HG03103 (cell line): ENCODE measurements at regions not wholly inside any gene's neighbourhood (a gene's known extent, or its start where the extent isn't known, plus 50 kb on each side); places are given as distances from the start of the nearest gene placed in this dataset.
"Not testable (repeated sequence)": the region's sequence is repeated elsewhere in the genome, so short reads cannot be mapped to it uniquely, and the experiment has no call there.

Experiments used
- ATAC-seq: cut with Tn5 transposase; IDR thresholded peaks from one replicate; pipeline ENCODE4 v1.9.1; 2021; ENCODE audit warnings: low read depth; ENCODE audit not compliant: unreplicated experiment

DNA sequence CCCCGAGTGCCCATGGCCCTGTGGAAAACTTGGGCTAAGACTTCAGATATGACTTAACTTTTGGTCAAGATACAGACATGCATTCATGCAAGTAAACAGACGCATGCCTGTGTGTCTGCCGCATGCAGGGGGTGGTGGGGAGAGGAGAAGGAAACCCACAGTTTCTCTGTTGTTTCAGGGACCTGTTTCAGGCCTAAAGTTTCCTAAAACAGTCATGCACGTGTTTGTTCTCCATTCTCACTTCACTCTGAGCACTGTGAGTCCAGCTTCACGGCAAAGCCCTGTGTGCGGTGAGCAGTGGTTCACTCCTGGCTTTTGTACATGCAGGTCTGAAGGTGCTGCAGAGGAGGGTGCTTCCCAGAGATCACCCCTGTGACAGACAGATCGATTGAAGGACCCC is 158.7 kb downstream of the FOXL1 start:
- no peak for ATAC-seq

DNA sequence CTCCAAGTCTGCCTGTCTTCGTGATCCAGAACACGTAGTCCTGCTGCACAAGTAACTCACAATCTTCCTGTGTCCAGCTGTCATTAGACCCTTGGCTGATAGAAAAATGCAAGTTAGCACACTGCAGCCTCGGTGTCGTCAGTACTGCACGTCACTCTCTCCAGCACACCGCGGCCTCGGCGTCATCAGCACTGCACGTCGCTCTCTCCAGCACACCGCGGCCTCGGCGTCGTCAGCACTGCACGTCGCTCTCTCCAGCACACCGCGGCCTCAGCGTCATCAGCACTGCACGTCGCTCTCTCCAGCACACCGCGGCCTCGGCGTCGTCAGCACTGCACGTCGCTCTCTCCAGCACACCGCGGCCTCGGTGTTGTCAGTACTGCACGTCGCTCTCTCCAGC is 160.0 kb downstream of the FOXL1 start:
- not testable (repeated sequence) for ATAC-seq

DNA sequence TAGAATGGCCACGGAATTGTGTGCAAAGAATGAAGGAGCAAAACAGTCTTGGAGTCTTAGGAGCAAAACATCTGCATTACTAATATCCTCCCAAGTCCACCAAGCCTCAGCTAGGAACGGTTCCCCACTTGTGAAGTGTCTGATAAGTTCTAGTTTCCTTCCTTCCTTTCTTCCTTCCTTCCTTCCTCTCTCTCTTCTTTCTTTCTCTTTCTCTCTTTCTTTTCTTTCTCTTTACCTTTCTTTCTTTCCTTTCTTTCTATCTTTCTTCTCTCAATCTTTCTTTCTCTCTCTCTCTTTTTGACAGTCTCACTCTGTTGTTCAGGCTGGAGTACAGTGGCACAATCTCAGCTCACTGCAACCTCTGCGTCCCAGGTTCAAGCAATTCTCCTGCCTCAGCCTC is 160.8 kb downstream of the FOXL1 start:
- ATAC-seq = no peak

DNA sequence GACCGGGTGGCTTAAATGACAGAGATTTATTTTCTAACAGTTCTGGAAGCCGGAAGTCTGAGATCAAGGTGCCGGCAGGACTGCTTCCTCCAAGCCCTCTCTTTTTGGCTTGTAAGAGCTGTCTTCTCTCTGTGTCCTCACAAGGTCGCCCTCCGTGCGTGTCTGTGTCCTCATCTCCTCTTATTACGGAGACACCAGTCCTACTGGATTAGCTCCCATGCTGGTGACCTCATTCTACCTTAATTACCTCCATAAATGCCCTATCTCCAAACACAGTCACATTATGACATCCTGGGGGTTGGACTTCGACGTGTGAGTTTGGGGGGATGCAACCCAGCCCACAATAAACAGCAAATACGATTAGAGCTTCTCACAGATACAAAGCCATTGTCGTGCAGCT is 161.5 kb downstream of the FOXL1 start:
- no peak for ATAC-seq

DNA sequence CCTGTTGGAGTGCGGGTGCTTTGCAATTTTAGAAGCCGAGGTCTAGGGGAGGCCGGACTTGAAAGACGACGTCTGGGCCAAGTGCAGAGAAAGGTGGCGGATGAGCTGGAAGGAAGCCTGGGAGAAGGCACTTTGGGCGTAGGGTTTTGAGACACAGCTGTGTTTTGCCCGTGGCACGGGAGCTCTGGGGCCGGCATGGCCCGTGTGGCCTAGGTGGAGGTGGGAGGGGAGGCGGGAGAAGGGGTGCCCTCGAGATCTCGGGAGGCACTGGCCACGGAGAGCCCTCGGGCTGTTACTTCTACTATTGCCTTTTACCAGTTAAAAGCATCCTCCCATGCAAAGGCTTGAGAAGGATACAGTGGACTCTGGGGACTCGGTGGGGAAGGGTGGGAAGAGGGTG is 161.9 kb downstream of the FOXL1 start:
- ATAC-seq = no peak

DNA sequence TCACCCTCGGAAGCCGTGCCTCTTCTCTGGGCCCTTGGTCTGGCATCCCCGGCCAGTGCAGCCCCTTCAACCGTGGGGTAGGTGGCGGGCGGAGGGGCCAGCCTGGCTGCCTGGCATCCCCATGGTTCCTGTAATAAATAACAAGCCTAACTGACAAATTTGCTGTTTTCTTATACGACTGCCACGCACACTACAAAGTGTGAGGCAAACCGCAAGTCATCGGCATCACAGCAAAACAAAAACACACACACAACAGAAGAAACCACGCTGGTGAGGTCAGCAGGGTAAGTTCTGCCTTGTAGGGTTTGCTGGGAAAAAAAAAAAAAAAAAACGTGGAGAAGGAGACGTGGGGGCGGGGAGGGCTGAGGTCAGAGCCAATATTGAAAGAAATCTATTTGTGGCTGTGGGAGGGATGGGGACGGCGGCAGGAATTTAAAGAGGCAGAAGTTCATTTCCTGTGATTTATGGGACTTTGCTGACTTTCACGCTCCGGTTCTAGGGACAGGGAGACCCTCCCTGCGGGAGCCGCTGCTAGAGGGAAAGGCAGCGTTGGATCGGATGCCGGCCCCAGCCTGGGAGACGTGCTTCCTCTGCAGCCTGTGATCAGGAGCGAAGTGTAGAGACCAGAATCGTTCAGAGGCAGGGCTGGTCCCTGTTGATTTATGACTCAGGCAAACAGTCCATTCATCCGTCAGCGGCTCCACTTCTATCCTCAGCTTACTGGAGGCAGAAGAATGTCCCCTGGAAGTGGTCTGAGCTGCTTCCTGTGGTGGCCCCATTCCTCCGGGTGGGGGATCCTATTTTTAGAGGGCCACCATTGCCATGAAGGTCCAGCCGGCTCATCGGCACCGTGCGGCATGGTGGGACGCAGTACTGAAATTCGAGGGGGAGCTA is 162.8 kb downstream of the FOXL1 start:
- ATAC-seq = no peak

DNA sequence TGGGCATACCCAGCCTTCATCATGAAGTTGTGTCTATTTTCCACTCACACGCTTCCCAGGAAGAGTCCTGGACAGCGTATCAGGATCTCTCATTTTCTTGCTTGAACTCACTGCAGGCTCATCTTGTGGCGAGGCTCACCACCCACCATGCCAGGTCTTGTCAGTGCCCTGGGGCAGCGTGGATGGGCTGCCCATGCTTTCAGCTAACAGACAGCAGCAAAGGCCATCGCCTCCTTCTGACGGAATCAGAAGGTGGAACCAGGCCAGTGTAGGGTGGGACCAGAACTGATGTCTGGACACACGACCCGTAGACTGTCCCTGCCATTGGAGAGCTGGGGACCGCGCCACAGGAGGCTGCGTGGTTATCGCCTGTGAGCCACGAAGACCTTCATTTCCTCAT is 169.4 kb downstream of the FOXL1 start:
- no peak for ATAC-seq

DNA sequence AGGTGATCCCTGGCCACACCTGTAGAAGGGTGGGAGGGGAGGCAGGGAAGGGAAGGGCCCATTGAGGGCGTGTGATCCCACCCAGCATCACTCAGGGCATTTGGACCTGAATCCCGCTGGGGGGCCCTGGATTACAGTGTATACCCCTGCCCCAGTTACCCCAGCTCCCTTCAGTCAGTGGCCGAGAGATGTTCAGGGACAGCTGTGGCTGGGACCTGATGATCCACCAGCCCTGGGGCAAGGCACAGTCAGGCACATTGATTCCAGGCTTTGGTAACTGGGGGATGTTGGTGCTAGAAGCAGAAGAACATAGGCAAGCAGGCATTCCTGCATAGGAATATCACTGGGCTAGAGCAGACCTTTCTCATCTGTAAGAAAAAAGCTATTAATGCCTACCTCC is 170.3 kb downstream of the FOXL1 start:
- ATAC-seq = no peak

DNA sequence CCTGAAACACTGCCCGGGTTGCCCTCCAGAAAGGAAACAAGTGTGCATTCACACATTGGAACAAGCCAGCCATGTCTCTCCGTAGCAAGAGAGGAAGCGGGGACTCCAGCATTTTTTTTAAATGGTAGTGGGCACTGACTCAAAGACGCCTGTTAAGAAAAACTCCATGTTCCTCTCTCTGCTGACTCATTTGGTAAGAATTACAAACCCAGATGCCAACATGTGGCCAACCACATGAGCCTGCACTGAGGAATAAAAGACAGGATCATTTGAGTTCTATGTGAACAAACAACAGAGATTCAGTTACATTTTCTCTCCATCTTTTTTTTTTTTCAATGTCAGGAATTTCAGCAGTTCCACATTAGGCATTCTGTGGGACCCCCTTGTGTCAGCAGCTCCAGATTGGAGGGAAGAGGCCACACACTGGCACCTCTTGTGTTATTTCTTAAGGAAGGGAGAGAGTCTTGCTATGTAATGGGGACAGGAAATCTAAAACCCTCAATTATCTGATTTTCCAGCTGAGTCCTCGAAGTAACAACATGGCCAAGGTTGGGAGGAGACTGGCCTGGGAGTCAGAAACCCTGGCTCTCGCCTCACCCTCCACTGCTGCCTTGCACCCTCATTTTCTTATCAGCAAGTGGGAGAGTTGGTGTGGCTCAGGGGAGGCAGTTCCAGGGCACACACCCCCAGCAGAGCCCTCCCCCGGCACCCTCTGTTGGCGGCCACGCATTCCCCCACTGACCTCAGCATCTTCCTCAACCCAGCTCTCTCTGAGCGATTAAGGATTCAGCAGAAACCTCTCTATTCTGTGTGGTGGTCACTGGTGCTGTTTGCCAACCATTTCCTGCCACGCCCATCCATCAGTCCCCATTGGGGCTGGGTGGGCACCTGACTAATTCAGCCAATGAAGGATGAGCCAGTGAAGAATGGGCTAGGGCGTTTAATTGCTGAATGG is 173.0 kb downstream of the FOXL1 start:
- no peak for ATAC-seq

DNA sequence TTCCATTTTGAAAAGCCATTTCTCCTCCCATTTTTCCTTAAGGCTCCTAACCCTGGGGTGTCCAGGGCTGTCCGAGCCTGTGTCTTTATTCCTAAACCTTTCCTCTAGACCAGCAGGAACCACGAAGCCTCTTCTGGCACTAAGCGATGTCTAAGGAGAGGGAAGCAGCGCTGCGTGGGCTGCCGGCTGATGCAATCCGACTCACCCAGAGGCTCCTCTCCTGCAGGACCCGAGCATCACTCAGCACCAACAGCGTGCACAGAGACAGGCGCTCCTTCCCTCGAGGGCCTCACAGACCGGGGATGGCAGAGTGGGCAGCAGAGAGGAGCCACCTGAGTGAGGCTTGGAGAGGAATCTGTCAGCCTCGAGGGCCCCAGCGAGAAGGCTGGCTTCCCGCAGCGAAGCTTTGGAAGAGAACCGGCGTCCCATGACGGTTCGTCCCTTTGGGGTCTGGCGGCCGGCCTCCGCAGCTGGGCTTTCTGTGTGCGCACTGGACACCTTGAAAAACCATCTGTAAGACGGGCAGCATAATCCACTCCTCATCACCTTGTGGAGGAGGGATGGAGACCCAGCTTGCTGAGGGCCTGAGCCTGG is 174.3 kb downstream of the FOXL1 start:
- no peak for ATAC-seq

DNA sequence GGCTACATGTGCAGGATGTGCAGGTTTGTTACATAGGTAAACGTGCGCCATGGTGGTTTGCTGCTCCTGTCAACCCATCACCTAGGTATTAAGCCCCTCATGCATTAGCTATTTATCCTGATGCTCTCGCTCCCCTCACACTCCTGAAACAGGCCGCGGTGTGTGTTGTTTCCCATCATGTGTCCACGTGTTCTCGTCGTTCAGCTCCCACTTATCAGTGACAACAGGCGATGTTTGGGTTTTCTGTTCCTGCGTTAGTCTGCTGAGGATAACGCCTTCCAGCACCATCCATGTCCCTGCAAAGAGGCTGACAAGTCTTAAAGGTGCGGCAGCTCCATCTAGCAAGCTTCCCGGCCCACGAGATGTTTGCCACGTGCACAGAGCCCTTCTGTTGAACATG is 175.1 kb downstream of the FOXL1 start:
- ATAC-seq = no peak

DNA sequence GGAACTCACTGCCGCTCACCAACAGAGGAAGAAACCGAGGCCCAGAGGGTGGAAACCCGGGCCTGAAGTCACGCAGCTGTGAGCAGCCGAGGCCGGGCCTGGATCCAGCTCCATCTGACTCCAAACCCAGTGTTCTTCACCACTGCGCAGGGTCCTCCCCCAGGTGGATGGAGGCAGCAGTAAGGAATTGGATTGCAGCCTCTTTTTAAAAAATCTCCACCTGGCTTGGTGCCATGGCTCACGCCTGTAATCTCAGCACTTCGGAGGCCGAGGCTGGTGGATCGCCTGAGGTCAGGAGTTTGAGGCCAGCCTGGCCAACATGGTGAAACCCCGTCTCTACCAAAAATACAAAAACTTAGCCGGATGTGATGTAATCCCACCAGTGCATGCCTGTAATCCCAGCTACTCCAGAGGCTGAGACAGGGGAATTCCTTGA is 177.2 kb downstream of the FOXL1 start:
- no peak for ATAC-seq

DNA sequence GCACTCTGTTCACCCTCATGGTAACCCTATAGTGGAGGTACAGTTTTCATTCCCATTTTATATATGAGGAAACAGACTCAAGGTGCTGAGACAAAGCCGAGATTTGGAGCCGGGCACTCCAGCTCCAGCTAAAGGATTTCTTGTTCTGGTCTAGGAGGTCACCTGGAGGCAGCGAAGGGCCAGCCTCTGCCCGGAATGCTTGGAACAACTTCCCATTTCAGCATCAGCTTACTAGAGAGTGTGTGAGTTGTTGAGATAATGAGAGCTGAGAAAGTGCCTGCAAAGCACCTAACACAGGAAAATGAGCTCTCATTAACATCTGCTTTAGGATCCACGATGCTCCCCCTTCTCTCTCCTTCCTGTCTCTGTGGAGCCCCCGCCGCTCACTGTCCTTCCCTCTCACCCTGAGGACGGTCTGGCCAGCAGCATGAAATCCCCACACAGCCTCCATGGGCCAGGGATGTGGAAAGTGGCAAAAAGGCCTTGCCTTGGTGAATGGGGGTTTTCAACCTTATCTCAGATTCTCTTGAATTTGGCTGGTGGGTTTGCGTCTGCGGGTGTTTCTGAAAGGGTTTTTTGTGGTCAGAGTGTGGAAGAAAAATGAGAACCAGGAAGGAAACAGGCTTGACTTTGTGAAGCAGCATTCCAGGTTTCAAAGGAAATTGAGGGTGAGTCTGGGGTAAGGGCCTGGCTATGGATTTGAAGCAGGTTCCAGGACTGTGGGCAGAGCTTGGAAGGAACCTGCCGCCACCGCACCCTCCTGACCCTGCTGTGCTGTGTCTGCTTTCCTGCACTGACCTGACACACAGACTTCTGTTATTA is 178.7 kb downstream of the FOXL1 start:
- ATAC-seq = no peak

DNA sequence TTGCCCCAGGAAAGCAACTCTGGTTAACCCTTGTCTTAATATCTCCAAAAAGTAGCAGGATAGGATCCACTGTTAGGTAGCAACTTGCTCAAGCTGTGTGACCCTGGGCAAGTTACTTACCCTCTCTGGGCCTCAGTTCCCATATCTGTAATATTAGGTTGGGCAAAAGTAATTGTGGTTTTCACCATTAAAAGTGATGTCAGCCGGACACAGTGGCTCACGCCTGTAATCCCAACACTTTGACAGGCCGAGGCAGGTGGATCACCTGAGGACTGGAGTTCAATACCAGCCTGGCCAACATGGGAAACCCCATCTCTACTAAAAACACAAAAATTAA is 179.3 kb downstream of the FOXL1 start:
- ATAC-seq = no peak

DNA sequence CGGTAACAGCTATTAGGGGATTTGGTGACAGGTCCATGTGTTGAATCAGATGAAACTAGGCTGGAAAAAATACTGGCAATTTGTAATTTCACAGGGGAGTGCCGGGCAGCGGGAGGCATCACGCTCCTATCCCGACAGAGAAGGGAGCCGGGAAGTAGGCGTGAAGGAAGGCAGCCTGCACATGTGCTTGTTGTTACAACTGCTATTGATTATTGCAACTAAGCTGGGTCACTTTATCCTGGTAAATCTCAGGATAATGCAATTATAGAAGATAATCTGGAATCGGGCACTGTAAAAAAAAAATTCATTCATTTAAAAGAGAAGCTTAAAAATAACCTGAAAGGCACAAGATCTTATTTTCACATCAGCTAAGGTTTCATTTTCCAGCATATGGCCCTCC is 180.6 kb downstream of the FOXL1 start:
- no peak for ATAC-seq

DNA sequence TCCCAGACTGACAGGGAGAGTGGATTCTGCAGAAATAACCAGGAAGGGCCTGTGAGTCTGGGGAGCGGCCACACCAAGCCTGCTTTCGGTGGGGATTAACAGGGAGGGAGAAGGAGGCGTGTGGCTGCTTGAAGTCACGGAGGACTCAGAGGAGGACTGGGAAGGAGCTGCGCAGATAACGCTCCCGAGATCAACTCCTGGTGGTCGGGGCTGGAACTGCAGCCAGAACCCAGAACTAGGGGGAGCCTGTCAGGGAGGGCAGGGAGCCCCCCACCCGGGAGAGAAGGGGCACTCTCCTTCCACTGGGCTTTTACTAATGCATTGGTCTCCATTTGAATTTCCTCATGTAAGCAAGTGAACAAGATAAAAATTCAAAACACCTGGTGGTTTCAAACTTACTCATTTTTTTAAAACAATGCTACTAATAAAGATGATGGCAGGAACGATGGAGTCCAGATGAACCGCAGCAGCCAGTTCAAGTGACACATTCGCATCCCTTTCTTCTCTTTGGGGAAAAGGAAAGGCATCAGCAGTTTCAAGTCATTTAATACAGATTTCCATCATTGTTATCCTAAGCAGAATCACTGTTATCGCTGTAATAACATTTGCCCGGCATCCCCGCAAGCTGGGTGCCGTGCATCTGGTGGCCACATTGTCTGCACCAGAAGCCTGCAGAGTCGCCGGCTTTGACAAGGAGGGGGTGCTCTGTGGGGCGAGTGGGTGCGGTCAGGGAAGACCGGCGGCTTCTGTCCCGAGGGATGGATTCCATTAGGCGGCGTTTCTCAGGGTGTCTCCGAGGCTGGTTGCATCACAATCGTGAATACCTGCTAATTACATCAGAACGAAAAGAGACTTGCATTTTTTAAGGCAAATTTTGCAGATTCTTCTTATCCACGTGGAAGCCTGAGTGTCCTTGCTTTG is 183.0 kb downstream of the FOXL1 start:
- no peak for ATAC-seq

DNA sequence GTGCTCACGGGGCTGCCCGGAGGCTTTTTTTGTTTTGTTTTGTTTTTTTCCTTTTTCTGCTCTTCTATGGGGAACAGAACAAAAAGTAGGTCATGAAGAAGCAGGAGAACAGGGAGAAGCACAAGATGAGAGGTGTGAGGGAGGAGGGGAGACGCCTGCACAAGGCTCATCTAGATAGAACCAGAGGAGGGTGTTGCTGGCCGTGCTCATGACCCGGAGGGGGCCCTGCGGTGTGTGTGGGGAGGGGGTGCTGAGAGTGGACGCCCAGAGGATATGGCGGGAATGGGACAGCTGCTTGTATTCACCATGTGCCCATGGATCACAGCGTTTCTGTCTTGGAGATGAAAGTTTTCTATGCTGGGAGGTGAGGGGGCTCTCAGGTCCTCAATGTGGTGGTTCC is 183.7 kb downstream of the FOXL1 start:
- no peak for ATAC-seq

DNA sequence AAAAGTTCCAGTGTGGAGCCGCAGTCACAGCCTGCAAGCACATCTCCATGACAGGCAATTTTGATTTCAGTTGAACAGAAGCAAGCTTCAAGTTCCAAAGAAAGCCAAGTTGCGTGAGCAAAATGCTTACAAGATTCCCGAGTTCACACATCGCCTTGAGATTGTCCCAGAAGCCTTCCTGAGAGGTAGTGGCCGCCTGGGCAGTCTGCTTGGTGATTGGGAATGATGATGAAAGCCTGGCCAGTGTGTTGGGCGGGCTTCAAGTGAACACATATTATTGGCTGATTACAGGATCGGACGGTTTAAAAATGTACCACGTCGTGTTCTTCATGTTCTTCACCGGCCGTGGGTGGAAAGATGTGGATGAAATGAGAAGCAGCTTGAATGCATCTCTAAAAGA is 185.5 kb downstream of the FOXL1 start:
- ATAC-seq = no peak

DNA sequence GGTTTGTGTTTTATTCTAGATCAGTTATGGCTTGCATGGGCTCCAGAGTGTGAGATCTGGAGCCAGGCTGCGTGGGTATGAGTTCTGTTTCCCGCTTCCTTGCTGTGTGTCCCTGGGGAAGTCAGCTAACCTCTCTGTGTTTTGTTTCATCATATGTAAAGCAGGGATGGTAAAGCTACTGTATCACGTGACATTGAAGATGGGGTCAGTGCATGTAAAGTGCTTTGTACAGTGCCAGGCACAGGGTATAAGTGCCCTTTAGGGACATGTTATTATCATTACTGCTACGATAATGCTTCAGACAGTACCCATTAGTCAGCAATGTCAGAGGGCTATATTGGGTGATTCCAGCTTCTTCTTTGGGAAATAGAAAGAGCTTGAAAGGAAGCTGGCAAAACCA is 186.2 kb downstream of the FOXL1 start:
- ATAC-seq = no peak
